Right hindlimb (tissue), 1 donor: ENCODE measurements at regions not wholly inside any gene's neighbourhood (a gene's known extent, or its start where the extent isn't known, plus 50 kb on each side); places are given as distances from the start of the nearest gene placed in this dataset.
"Not testable (repeated sequence)": the region's sequence is repeated elsewhere in the genome, so short reads cannot be mapped to it uniquely, and the experiment has no call there.

Experiments used
- DNase-seq: peaks from one replicate; pipeline ENCODE4 v3.0.0-alpha.2; 2018

DNA sequence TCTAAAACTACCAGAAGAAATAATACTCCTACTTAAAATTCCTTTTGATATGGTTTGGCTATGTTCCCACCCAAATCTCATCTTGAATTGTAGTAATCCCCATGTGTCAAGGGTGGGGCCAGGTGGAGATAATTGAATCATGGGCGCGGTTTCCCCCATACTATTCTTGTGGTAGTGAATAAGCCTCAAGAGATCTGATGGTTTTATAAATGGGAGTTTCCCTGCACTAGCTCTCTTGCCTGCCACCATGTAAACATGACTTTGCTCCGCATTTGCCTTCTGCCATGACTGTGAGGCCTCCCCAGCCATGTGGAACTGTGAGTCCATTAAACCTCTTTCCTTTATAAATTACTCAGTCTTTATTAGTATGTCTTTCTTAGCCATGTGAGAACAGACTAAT, 390.5 kb downstream of the CHSY3 start:
- DNase-seq: not testable (repeated sequence)

DNA sequence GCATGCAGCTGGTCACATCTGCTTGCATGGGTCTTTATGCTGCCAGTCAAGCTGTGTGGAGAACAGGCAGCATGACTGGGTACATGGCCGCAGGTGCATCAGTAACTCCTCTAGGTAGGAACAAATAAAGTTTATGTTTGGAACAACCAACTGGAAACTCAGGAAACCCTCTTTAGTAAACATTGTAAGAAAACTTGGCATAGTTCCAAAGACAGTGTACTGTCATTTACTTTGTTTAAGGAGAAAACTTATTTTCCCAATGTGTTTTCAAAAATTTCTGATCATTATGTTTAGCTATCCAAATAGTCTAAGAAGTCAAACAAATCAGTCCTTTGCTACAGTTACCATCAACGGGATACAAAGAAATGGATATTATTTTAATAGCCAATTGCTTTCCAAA, 386.0 kb downstream of the CHSY3 start:
- DNase-seq: no peak

- no peak for DNase-seq
These were observed 385.1 kb downstream of the CHSY3 start for GRCh38 chr5:130289132-130290088.

GRCh38 chr5:130287438-130287837, 383.2 kb downstream of the CHSY3 start:
- no peak for DNase-seq

DNA sequence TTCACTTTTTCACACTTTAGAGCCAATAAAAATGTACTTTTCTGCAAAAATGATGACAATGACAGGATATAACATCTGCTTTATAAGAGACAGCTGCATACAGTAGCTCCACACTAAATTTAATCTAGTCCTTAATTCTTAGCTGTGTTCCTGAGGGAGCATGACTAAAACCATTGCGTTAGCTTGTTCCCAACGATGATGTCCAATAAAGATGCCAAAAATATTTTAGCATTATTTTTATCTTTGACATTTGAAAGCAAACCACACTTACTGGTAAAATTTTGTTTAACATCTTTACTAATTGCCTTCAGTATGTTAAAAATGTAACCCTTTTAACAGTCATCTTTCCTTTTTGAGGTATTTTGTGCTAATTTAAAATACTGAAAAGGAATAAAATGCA, 382.7 kb downstream of the CHSY3 start:
- no peak for DNase-seq

DNA sequence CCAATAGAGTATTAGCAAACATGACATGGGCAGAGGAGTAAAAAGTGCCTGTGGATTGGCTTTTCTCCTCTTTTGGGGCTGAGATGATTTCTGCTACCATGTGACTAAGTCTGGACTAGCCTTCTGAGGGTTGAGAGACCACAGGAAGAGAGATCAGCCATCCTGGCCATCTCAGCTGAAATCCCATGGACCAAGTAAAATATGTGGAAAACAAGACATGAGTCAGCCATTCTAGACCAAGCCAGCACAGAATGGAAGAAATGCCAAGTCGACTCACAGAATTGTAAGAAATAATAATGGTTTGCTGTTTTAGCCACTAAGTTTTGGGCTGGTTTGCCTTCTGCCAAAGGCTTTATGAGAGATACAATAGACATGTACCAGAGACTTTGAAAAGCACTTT, 377.8 kb downstream of the CHSY3 start:
- DNase-seq: no peak

- DNase-seq: no peak
These were observed 376.4 kb downstream of the CHSY3 start for GRCh38 chr5:130280528-130281217.

- no peak for DNase-seq
These were observed 375.1 kb downstream of the CHSY3 start for GRCh38 chr5:130279386-130279785.

- DNase-seq: no peak
These were observed 373.9 kb downstream of the CHSY3 start for GRCh38 chr5:130278136-130278535.

- DNase-seq: no peak
These were observed 373.3 kb downstream of the CHSY3 start for GRCh38 chr5:130277522-130277921.

DNA sequence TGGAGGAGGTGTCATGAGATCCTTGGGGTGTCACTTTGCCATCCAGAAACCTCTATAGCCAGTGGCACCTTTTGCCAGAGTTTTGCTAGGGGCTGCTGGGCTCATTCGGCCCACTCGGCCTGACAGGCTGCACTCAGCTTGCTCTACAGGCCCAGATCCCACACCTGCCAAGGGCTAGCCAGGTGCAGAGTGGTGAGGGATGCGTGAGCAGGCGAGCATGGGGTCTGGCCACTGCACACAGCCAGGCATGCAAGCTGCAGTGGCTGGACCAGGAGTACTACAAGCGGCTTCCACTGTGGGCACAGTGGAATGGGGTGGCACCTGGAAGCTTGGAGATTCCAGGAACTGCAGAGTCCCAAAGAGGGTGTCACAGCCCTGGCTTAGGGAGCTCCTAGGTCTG, 372.7 kb downstream of the CHSY3 start:
- DNase-seq: no peak

DNA sequence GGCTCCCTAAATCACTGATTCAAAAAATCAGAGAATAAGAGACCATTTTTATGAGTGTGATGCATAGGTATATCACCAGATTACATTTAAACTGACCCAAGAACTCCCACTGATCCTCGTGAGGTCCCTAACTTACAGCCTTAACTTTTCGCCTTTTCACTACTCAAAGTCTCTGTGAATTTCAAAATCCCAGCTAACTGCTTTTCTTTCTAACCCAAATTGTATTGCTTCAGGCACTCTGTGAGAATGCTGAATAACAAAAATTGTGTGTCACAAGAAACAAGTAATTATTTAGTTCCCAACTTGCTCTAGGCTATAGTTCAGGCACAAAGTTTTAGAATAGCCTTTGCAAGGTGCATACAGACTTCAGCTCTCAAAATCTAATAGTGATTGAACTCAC, 368.6 kb downstream of the CHSY3 start:
- no peak for DNase-seq

DNA sequence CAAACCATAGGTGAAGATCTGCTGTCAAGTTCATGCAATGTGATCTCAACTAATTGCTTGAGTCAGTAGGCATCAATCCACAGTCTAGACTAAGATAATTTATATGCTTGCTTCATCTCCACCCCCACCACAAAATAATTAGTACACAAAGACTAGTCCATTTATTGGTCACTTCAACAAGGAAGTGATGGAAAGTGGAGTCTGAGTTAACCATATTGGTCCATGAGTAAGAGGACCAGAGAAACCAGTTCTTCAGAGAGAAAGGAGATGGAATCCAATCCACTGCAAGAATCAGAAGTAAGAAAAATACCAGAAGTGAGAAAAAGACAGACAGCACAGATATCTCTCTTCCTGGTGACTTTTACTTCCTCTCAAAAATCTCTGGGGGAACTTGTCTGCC, 366.5 kb downstream of the CHSY3 start:
- no peak for DNase-seq

DNA sequence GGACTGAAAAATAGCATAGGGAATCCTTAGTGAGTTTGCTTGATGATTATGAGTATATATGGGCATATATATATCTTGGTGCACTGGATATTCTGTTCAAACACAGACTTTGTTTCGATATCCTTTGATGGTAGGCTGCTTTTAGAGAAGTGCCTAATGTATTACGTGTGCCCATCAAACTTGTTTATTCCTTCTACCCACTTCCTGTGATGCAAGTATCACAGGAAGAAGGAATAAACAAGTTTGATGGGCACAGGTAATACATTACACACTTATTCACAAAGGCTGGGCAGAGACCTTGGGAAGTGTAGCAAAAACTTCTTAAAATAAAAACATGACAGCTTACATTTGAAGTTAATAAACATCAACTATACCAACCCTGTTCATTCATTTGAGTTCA, 364.2 kb downstream of the CHSY3 start:
- no peak for DNase-seq

DNA sequence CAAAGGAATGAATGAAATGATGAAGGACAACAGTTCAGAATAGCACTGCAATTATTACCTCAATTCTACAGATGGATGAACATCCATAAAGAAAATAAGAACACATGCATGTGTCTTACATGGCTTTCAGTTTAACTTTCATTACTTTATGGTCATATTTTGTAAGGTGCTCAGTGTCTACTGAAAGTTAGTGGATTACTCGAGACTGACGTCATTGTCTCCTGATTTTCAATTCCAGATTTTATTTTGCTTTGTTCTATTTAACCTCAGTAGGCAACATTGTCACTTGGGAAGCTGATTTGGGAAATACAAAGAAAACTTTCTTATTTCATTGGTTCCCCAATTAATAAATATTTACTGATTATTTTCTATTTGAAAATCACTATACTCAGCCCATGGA, 363.7 kb downstream of the CHSY3 start:
- no peak for DNase-seq

DNA sequence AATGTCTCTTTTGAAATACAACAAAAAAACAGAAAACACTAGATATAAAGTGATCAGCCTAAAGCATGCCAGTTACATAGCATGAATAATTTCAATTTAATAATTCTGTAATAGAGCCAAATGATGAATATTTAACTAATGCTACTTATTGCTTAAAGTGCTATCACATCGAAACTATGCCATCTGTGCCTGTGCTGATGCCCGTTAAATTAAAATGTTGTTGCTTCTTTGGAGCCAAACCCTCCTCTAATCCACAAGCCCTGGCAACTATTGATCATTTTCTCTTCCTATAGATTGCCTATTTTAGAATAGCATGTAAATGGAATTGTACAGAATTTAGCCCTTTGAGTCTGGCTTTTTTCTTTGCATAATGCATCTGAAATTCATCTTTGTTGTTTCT, 356.2 kb downstream of the CHSY3 start:
- no peak for DNase-seq

GRCh38 chr5:130251931-130252330, 347.7 kb downstream of the CHSY3 start:
- DNase-seq: no peak

DNA sequence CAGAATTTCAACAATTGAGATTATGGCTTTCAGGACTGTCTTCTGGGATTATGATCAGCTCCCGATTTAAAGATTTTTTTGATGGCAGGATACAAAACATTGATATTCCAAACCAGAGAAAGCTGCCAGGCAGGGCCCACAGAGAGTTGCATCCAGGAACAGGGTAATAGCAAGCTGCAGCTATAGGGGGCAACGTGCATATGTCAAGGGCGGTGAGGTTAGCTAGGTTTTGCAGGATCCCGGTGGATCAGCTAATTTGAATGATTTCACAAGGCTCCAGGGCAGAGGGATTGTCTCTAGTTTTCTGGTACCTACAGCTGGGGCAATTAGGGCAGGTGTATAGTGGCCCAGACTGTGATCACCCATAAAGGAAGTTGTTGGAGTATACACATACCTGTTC, 339.4 kb downstream of the CHSY3 start:
- no peak for DNase-seq

DNA sequence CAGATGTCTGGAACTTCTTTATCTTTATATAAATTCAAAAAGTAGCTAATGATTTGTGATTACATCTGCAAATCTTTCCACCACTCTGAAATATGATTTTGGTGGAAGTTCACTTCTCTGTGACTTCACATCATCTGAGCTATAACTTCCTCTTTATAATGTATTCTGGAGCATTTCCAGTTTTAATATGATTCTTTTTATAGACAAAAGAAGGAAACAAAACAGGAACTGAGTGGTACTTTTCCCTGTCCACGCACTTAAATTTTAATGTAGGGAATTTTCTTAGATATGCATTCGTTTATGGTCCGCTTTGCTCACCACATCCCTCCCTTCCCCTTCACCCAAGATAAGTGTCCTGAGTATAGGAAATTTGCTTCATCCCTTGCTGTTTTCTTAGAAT, 333.5 kb downstream of the CHSY3 start:
- no peak for DNase-seq
